ENCODE measurements at regions not wholly inside any gene's neighbourhood (a gene's known extent, or its start where the extent isn't known, plus 50 kb on each side); places are given as distances from the start of the nearest gene placed in this dataset.
A peak's percentile ranks its signal among the peaks of the same experiment; 100 is the strongest.
"Not testable (repeated sequence)": the region's sequence is repeated elsewhere in the genome, so short reads cannot be mapped to it uniquely, and the experiment has no call there.

- Histone ChIP-seq H3K27ac (ENCODE audit: low read length) (no peak overlapping the region), H3K9me3 (replicated peaks; ENCODE audit: control insufficient read depth, low read depth, low read length) (no peaks in the 10 kb centered on the region), H3K4me3 (ENCODE audit: low read length) (no peak overlapping the region), H3K4me1 (ENCODE audit: control insufficient read depth, insufficient read depth, low read length) (peaks cover 2% of the 10 kb centered on the region), H3K27me3 (ENCODE audit: control insufficient read depth, insufficient read depth, low read length) (no peaks in the 10 kb centered on the region), H3K36me3 (ENCODE audit: control insufficient read depth, insufficient read depth, low read length) (no peaks in the 10 kb centered on the region)
- WGBS (ENCODE audit: insufficient coverage): no CpG with 5 or more reads among the region's 1 CpG
- peak; percentile 63 for DNase-seq
These were observed 568.5 kb upstream of the SLC8A1 start for GRCh38 chr2:41020358-41020757.

- WGBS (ENCODE audit: insufficient coverage): 60% methylated on average over 2 of the region's 3 CpGs
These were observed 572.9 kb upstream of the SLC8A1 start for GRCh38 chr2:41024816-41025215.

GRCh38 chr2:41026613-41027012 is 574.7 kb upstream of the SLC8A1 start:
- no peak overlapping the region for H3K4me3 ChIP-seq (ENCODE audit: low read length)
- no peaks in the 10 kb centered on the region for H3K9me3 ChIP-seq (replicated peaks; ENCODE audit: control insufficient read depth, low read depth, low read length)
- H3K4me1 ChIP-seq (ENCODE audit: control insufficient read depth, insufficient read depth, low read length): peaks cover 2% of the 10 kb centered on the region
- WGBS (ENCODE audit: insufficient coverage): no CpG with 5 or more reads among the region's 1 CpG
- H3K36me3 ChIP-seq (ENCODE audit: control insufficient read depth, insufficient read depth, low read length): no peaks in the 10 kb centered on the region
- no peak overlapping the region for H3K27ac ChIP-seq (ENCODE audit: low read length)
- no peak for DNase-seq
- no peaks in the 10 kb centered on the region for H3K27me3 ChIP-seq (ENCODE audit: control insufficient read depth, insufficient read depth, low read length)

More at GRCh38 chr2:41024816-41025215, 572.9 kb upstream of the SLC8A1 start:
- Histone ChIP-seq H3K27me3 (ENCODE audit: control insufficient read depth, insufficient read depth, low read length) (no peaks in the 10 kb centered on the region), H3K9me3 (replicated peaks; ENCODE audit: control insufficient read depth, low read depth, low read length) (no peaks in the 10 kb centered on the region), H3K4me3 (ENCODE audit: low read length) (no peak overlapping the region), H3K27ac (ENCODE audit: low read length) (no peak overlapping the region), H3K4me1 (ENCODE audit: control insufficient read depth, insufficient read depth, low read length) (peaks cover 2% of the 10 kb centered on the region), H3K36me3 (ENCODE audit: control insufficient read depth, insufficient read depth, low read length) (no peaks in the 10 kb centered on the region)
- DNase-seq: peak; percentile 7

- Histone ChIP-seq H3K4me3 (ENCODE audit: low read length) (no peak overlapping the region), H3K27ac (ENCODE audit: low read length) (no peak overlapping the region), H3K4me1 (ENCODE audit: control insufficient read depth, insufficient read depth, low read length) (peaks cover 2% of the 10 kb centered on the region), H3K36me3 (ENCODE audit: control insufficient read depth, insufficient read depth, low read length) (no peaks in the 10 kb centered on the region), H3K9me3 (replicated peaks; ENCODE audit: control insufficient read depth, low read depth, low read length) (no peaks in the 10 kb centered on the region), H3K27me3 (ENCODE audit: control insufficient read depth, insufficient read depth, low read length) (no peaks in the 10 kb centered on the region)
- DNase-seq: peak; percentile 11
- no CpG with 5 or more reads among the region's 3 CpGs for WGBS (ENCODE audit: insufficient coverage)
These were observed 575.2 kb upstream of the SLC8A1 start for GRCh38 chr2:41027095-41027494.

GRCh38 chr2:41031282-41031681 is 579.4 kb upstream of the SLC8A1 start:
- Histone ChIP-seq H3K36me3 (ENCODE audit: control insufficient read depth, insufficient read depth, low read length) (no peaks in the 10 kb centered on the region), H3K27ac (ENCODE audit: low read length) (no peak overlapping the region), H3K4me3 (ENCODE audit: low read length) (no peak overlapping the region), H3K9me3 (replicated peaks; ENCODE audit: control insufficient read depth, low read depth, low read length) (no peaks in the 10 kb centered on the region), H3K4me1 (ENCODE audit: control insufficient read depth, insufficient read depth, low read length) (no peaks in the 10 kb centered on the region), H3K27me3 (ENCODE audit: control insufficient read depth, insufficient read depth, low read length) (no peaks in the 10 kb centered on the region)
- DNase-seq: no peak

GRCh38 chr2:41032715-41033114 is 580.8 kb upstream of the SLC8A1 start:
- Histone ChIP-seq H3K27me3 (ENCODE audit: control insufficient read depth, insufficient read depth, low read length) (no peaks in the 10 kb centered on the region), H3K4me3 (ENCODE audit: low read length) (no peak overlapping the region), H3K9me3 (replicated peaks; ENCODE audit: control insufficient read depth, low read depth, low read length) (no peaks in the 10 kb centered on the region), H3K27ac (ENCODE audit: low read length) (no peak overlapping the region), H3K36me3 (ENCODE audit: control insufficient read depth, insufficient read depth, low read length) (no peaks in the 10 kb centered on the region), H3K4me1 (ENCODE audit: control insufficient read depth, insufficient read depth, low read length) (no peaks in the 10 kb centered on the region)
- WGBS (ENCODE audit: insufficient coverage): no CpG with 5 or more reads among the region's 4 CpGs
- DNase-seq: peak; percentile 14

GRCh38 chr2:41033127-41033526 is 581.2 kb upstream of the SLC8A1 start:
- Histone ChIP-seq H3K4me1 (ENCODE audit: control insufficient read depth, insufficient read depth, low read length) (no peaks in the 10 kb centered on the region), H3K27ac (ENCODE audit: low read length) (no peak overlapping the region), H3K27me3 (ENCODE audit: control insufficient read depth, insufficient read depth, low read length) (no peaks in the 10 kb centered on the region), H3K9me3 (replicated peaks; ENCODE audit: control insufficient read depth, low read depth, low read length) (no peaks in the 10 kb centered on the region), H3K4me3 (ENCODE audit: low read length) (no peak overlapping the region), H3K36me3 (ENCODE audit: control insufficient read depth, insufficient read depth, low read length) (no peaks in the 10 kb centered on the region)
- DNase-seq: no peak
- WGBS (ENCODE audit: insufficient coverage): 85% methylated on average over 4 of the region's 6 CpGs

GRCh38 chr2:41038408-41038807 is 586.5 kb upstream of the SLC8A1 start:
- H3K36me3 ChIP-seq (ENCODE audit: control insufficient read depth, insufficient read depth, low read length): no peaks in the 10 kb centered on the region
- H3K4me3 ChIP-seq (ENCODE audit: low read length): no peak overlapping the region
- H3K9me3 ChIP-seq (replicated peaks; ENCODE audit: control insufficient read depth, low read depth, low read length): no peaks in the 10 kb centered on the region
- no peak for DNase-seq
- no peak overlapping the region for H3K27ac ChIP-seq (ENCODE audit: low read length)
- H3K27me3 ChIP-seq (ENCODE audit: control insufficient read depth, insufficient read depth, low read length): no peaks in the 10 kb centered on the region
- no peaks in the 10 kb centered on the region for H3K4me1 ChIP-seq (ENCODE audit: control insufficient read depth, insufficient read depth, low read length)

- H3K27ac ChIP-seq (ENCODE audit: low read length); H3K4me1 ChIP-seq (ENCODE audit: control insufficient read depth, insufficient read depth, low read length); H3K9me3 ChIP-seq (replicated peaks; ENCODE audit: control insufficient read depth, low read depth, low read length); H3K36me3 ChIP-seq (ENCODE audit: control insufficient read depth, insufficient read depth, low read length); DNase-seq; H3K4me3 ChIP-seq (ENCODE audit: low read length); H3K27me3 ChIP-seq (ENCODE audit: control insufficient read depth, insufficient read depth, low read length): not testable (repeated sequence)
- WGBS (ENCODE audit: insufficient coverage): 68% methylated on average over 7 of the region's 10 CpGs
These were observed 587.9 kb upstream of the SLC8A1 start for GRCh38 chr2:41039750-41040149.

GRCh38 chr2:41040782-41041520 is 589.1 kb upstream of the SLC8A1 start:
- Histone ChIP-seq H3K9me3 (replicated peaks; ENCODE audit: control insufficient read depth, low read depth, low read length) (no peaks in the 10 kb centered on the region), H3K27me3 (ENCODE audit: control insufficient read depth, insufficient read depth, low read length) (no peaks in the 10 kb centered on the region), H3K36me3 (ENCODE audit: control insufficient read depth, insufficient read depth, low read length) (no peaks in the 10 kb centered on the region), H3K27ac (ENCODE audit: low read length) (no peak overlapping the region), H3K4me3 (ENCODE audit: low read length) (no peak overlapping the region), H3K4me1 (ENCODE audit: control insufficient read depth, insufficient read depth, low read length) (no peaks in the 10 kb centered on the region)
- WGBS (ENCODE audit: insufficient coverage): 20% methylated on average over 1 of the region's 6 CpGs
- no peak for DNase-seq

- H3K27me3 ChIP-seq (ENCODE audit: control insufficient read depth, insufficient read depth, low read length): no peaks in the 10 kb centered on the region
- DNase-seq: no peak
- no peak overlapping the region for H3K4me3 ChIP-seq (ENCODE audit: low read length)
- H3K27ac ChIP-seq (ENCODE audit: low read length): no peak overlapping the region
- H3K4me1 ChIP-seq (ENCODE audit: control insufficient read depth, insufficient read depth, low read length): no peaks in the 10 kb centered on the region
- H3K36me3 ChIP-seq (ENCODE audit: control insufficient read depth, insufficient read depth, low read length): no peaks in the 10 kb centered on the region
- H3K9me3 ChIP-seq (replicated peaks; ENCODE audit: control insufficient read depth, low read depth, low read length): no peaks in the 10 kb centered on the region
These were observed 590.5 kb upstream of the SLC8A1 start for GRCh38 chr2:41042343-41042742.

Measured in muscle of leg (tissue), 3 donors.